Astrocyte of the cerebellum (primary cell): ENCODE measurements at regions not wholly inside any gene's neighbourhood (a gene's known extent, or its start where the extent isn't known, plus 50 kb on each side); places are given as distances from the start of the nearest gene placed in this dataset.

Source experiments
- DNase-seq: peaks from one replicate; pipeline ENCODE4 v3.0.0-alpha.2; 2011; ENCODE audit warnings: low read depth
- H3K4me3 ChIP-seq: 2 replicates; pipeline ENCODE4 v1.5.1; 2011; ENCODE audit warnings: mild to moderate bottlenecking, low read depth, low read length, moderate library complexity
- CTCF ChIP-seq: IDR thresholded peaks from 2 replicates; pipeline ENCODE4 v1.5.1; 2012; ENCODE audit warnings: low read length, low read depth, moderate library complexity, mild to moderate bottlenecking; ENCODE audit errors: missing control alignments
- in situ Hi-C: cut with HindIII; loops from 2 replicates; pipeline ENCODE4 v1.10.0; 2017; ENCODE audit warnings: low sequenced_read_pairs

- no peak overlapping the region for H3K4me3 ChIP-seq
- in situ Hi-C loops = no loop called here
- no peak for DNase-seq
- no peak for TF ChIP-seq CTCF
These were observed 264.9 kb downstream of the MREG start for GRCh38 chr2:215748446-215748845.

DNA sequence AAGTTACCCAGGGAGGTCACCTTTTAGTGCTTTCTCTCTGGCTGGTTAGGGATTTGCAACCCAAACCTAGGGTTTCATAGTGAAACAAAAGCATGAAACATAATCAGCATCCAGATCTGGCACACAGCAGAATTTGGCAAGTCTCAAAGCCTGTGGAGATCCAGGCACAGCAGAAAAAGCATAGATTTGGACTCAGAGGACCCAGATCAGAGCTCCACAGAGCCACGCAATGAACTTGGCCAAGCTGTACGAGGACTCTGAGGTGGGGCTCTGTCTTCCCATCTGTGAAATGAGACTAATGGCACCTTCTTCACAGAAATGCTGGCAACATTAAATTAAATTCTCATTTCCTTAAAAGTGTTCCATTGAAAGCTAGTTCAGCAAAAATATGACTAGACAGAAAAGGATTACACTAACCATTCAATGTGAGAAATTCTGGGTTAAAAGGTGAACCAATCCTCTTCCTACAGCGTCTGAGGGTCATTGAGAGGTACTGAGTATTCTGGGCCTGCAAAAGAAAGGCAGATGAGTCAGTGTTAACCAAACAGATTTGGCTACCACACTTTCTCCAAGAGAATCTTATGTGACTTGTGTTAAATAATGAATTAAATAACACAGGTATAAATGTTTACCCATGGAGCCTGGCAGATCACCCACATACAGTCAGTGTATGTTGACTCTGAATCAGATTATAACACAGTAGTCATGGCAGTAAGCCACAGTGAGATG, 266.3 kb downstream of the MREG start:
- in situ Hi-C loops = no loop called here
- H3K4me3 ChIP-seq = no peak overlapping the region
- TF ChIP-seq CTCF = no peak
- DNase-seq = no peak

- DNase-seq = no peak
- no peak overlapping the region for H3K4me3 ChIP-seq
- TF ChIP-seq CTCF = no peak
- in situ Hi-C loops = no loop called here
These were observed 267.0 kb downstream of the MREG start for GRCh38 chr2:215746226-215746886.

GRCh38 chr2:215745331-215745730, 268.0 kb downstream of the MREG start:
- TF ChIP-seq CTCF = no peak
- in situ Hi-C loops = no loop called here
- H3K4me3 ChIP-seq = no peak overlapping the region
- no peak for DNase-seq

DNA sequence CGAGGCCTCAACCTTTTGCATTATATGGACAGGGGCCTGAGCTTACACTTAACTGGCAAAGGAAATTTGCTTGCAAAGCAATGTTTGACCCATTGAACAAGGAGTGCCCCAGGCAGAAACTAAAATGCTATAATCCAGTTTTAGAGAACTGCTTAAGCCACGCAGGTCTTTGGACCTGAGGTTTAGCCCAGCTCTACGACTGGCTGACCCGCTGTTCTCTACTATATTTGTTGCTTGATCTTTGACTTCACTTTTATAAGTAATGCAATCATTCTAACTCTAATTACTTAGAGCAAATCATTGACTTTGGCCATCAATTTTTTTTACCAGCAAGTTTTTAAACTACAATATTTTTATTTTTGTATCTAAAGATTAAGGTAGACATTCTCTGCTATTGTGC, 268.8 kb downstream of the MREG start:
- DNase-seq = no peak
- TF ChIP-seq CTCF = no peak
- H3K4me3 ChIP-seq = no peak overlapping the region
- in situ Hi-C loops = no loop called here

GRCh38 chr2:215743066-215743465, 270.3 kb downstream of the MREG start:
- no peak for DNase-seq
- TF ChIP-seq CTCF = no peak
- H3K4me3 ChIP-seq = no peak overlapping the region
- in situ Hi-C loops = no loop called here
